HG03045 (cell line): ENCODE measurements at regions not wholly inside any gene's neighbourhood (a gene's known extent, or its start where the extent isn't known, plus 50 kb on each side); places are given as distances from the start of the nearest gene placed in this dataset.

ENCODE experiments used
- ATAC-seq: cut with Tn5 transposase; IDR thresholded peaks from one replicate; pipeline ENCODE4 v1.9.1; 2021; ENCODE audit warnings: mild to moderate bottlenecking, moderate library complexity; ENCODE audit not compliant: unreplicated experiment

DNA sequence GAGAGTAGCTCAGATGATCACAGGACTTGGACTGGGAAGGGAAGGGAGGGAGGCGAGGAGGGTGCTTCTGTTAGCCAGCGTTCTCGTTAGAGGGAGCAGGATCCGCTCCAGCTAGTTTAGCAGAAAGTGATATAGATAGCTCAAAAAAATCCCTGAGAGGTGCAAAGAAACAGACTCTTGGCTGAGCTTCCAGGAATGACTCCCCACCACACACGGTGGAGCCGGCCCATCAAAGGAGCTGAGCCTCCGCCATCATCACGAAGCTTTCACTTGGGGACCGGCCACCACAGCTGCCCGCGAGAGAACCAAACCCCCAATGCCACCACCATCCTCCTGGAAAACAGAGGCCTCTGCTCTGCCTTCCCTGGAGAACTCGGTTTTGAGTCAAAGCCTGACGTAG, 124.6 kb upstream of the BCL2L14 start:
- no peak for ATAC-seq

- ATAC-seq: no peak
Observed at GRCh38 chr12:11947213-11947612, 123.5 kb upstream of the BCL2L14 start.

DNA sequence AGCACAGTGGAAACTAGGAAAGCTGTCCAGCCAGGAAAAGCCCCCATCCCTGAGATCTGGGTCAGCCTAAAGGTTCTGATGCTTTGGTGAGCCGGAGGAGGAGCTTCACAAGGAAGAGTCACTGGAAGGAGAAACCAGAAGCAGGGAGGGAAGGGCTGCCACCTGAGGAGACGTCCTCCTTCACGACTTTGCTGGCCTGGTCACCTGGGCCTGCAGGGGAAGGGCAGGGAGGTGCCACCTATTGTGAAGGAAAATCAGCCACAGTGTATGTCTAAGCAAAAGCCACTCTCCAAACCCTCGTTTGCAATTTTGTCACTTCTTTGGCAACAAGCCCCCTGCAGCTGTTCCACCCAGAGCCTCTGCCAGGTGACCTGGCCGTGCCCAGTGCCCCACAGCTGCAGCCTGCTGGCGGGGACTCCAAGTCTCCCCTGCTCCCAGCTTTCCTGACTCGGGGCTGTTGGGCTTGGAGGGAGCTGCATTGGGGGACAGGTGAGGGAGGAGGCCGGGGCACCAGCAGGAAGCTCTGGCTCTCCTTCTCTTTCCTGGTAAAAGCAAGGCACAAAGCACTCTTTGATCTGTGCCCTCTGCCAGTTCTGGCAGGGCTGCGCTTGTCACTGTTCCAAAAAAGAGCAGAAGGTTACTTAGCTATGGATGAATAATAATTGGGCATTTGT, 120.9 kb upstream of the BCL2L14 start:
- ATAC-seq: no peak

GRCh38 chr12:11951209-11951608, 119.5 kb upstream of the BCL2L14 start:
- no peak for ATAC-seq

GRCh38 chr12:11953523-11953922, 117.2 kb upstream of the BCL2L14 start:
- ATAC-seq: no peak

- ATAC-seq: no peak
Observed at GRCh38 chr12:11954181-11954580, 116.6 kb upstream of the BCL2L14 start.

DNA sequence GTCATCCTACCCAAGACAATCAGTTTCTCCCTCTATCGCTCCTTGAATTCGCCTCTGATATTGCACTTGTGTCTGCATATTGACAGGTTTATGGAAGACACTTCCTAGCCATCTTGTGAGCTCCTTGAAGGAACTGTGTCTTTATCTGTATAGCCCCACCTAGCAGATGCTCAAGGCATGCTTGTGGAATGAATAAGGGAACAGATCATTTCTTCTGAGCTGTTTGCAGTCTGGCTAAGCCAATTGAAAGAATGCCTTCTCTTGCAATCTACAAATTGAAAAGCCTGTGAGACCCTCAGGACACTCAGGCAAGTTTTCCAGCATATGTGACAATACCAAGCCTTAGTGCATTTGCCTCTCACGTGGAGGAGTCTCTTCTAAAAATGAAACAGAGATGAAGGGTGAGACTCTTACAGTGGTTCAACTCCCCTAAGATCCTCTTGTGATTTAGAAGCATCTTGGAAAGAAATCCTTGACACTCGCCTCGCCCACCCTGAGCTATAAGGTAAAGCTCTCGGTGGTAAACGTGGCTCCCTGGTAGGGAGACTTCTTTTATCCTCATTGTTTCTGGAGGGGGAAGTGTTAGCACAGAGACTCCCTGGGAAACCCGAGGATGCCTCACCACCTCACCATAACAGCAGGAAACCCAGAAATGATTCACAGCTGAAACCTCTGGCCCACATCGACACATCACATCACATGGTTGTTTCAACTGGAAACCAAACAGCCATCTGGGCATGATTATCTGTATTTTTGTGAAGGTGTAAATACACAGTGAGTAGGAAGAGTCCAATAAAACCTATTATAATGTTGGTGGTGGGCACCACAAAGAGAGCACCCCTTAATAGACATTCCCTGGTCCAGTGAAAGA, 112.3 kb upstream of the BCL2L14 start:
- no peak for ATAC-seq

DNA sequence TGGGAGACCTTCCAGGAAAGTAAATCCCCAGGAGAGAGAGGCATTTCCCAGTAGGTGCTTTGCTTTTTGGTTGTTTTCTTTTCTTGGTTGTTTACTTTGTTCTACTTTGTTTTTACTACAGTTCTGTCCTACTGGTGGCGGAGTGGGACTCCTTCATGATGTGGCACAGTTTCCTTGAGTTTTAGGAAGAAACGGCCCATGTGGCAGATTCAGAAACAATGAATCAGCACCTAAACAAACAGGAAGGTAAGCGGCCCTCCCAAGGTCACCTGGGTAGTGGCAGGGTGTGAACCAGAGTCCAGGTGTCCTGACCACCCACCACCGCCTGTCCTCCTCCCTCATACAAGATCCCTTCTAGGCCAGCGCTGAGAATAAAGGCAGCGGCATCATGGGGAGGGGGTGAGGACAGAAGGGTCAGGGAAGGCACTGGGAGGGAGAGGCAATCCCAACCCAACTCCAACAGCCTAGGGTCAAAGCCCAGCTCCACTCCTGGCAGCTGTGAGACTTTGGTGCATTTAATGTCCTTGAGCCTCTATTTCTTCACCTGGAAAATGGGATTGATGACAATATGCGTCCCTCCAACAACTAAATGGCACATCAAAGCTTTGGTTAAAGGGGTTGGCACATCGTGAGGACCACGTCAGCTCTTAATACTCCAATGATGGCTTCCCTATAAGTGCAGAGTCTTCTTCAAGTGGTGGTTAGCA, 111.5 kb upstream of the BCL2L14 start:
- ATAC-seq: no peak

DNA sequence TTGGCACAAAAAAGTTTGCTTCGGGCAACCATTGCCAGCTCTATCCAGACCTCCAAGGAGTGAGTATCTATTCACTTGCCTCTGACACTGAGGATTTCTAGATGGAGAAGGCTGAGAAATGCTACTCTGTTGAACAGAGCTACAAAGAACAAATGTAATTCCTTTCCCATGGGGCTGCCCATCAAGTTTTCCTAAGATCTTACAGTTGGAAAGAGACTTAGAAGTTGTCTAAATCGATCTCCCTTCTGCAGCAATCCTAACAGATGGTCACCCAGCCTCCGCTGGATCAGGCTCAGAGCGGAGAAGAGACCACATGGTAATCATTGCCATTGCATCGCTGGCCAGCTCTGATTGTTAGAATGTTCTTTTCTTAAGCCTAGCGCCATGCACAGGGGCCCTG, 110.1 kb upstream of the BCL2L14 start:
- no peak for ATAC-seq

GRCh38 chr12:11961686-11962085, 109.1 kb upstream of the BCL2L14 start:
- no peak for ATAC-seq

- no peak for ATAC-seq
Observed at GRCh38 chr12:11962860-11963259, 107.9 kb upstream of the BCL2L14 start.

DNA sequence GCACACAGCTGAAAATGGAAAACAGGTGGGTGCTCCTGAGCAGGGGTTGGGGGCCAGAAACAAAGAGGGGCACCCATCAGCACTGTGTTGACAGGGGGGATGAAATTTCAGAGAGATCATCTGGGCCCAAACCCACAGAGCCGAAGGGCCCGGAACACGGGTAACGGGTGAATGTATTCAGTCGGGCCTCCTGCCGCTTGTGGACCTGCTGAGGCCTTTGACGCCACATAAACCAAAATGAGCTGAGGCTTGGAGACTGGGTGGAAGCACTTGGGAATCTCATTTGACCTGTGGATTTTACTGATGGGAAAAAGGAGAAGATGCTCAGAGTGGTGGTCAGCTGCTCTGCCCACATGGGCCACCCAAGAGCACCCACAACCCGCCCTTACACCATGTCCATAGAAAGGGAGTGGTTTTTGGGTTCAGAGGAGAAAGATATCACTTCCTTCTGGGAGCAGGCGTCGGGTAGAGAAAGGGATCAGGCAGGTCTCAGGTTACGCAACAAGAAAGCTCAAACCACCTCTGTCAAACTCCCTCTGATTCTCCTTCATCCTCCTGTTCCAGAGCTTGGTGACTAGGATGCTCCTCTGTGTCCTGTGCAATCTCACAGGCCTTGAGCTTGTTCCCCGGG, 106.8 kb upstream of the BCL2L14 start:
- no peak for ATAC-seq

- ATAC-seq: no peak
Observed at GRCh38 chr12:11965258-11965910, 105.4 kb upstream of the BCL2L14 start.

GRCh38 chr12:11967376-11968047, 103.2 kb upstream of the BCL2L14 start:
- ATAC-seq: no peak

DNA sequence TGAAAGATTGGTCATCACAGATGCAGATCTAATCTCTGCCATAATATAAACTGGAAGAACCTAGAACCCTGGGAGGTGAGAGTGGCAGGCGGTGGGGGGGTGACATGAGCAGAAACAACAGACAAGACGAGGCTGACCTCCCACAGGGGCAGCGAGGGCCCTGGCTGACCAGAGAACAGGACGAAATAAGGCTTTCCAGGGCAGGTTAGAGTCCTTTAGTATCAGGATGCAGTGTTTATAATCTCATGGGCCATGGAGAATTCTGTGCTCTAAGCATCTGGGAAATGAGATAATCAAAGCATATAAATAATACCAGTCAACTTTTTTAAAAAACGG, 102.7 kb upstream of the BCL2L14 start:
- no peak for ATAC-seq

- ATAC-seq: no peak
Observed at GRCh38 chr12:11968516-11968915, 102.2 kb upstream of the BCL2L14 start.

DNA sequence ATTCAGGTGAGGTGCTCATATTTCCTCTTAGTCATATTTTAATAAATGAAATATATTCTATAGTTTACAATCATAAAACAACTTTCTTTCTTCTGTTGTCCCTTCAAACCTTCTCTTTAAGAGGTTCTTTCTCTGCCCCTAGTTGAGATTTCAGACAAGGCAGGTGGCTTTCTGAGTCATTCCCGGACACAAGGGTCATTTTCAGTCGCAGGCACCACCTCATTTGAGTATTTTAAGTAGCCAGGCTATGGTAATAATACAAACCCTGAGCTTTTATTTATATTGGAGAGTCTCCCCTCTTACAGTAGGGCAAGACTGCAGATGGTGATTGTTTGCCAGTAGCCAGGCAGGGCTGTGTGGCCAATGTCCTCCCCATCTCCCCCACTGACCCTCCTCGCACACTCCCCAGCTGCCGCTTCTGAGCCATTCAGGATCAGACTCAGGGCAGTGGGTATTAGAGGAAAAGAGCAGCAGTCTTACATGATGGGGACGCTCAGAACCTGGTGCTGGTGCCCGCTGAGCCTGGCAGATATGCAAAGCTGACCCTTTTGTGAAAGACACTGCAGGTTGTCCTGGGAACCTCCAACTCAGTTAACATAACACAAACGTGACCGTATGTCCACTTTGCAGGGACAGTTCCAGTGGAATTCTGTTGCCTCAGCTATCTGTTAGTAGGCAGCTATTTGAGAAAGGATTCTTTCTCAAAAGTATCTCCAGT, 101.1 kb upstream of the BCL2L14 start:
- ATAC-seq: peak; percentile 77

GRCh38 chr12:11970155-11970520, 100.6 kb upstream of the BCL2L14 start:
- ATAC-seq: no peak

DNA sequence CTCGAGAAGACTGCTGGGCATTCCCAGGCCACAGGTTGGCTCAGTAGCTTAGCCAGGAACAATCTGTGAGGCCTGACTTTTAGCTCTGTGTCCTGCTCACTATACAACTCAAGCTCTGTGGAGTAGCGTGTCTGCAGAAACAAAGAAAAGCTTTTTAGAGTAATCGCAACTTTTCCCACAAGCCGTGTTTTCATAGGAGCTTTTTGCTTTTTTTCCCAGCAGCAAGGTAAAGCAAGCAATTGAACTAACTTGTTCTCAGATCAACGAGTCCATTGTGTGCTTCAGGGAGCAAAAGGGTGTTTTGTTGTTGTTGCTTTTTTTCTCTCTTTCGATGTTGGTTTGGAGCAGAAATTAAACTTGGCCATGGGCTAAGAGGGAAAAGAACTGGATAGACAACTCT, 97.3 kb upstream of the BCL2L14 start:
- ATAC-seq: no peak

DNA sequence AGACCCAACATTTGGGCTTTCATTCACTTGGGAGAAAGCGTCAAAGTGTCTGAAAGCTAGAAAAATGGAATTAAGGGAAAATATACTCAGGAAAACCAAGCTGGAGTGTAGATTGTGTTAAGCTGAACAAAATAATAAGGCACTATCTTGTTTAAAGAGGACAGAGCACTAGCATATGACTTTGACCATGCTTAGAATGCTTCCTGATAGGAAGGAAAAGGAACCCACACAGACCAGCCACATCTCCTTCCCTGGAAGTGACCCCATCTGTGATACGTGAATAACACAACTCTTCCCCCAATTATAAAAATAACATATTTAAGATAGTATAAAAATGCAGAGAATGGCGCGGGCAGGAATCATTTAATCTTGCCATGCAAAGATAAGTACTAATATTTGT, 94.7 kb upstream of the BCL2L14 start:
- no peak for ATAC-seq
